ENCODE measurements at regions not wholly inside any gene's neighbourhood (a gene's known extent, or its start where the extent isn't known, plus 50 kb on each side); places are given as distances from the start of the nearest gene placed in this dataset.

- DNase-seq, result no peak
Observed at GRCh38 chr4:188316391-188316790, 177.2 kb downstream of the TRIML1 start.

GRCh38 chr4:188328966-188329365, 189.7 kb downstream of the TRIML1 start:
- Histone ChIP-seq H3K27me3 (ENCODE audit: control insufficient read depth, insufficient read depth, low read length) (no peaks in the 10 kb centered on the region), H3K4me1 (ENCODE audit: control insufficient read depth in 2 of 3, insufficient read depth in 2 of 3, low read depth in 1 of 3, low read length in 3 of 3) (no peaks in the 10 kb centered on the region), H3K9me3 (ENCODE audit: control insufficient read depth in 2 of 3, insufficient read depth in 1 of 3, low read length in 3 of 3) (no peaks in the 10 kb centered on the region), H3K4me3 (ENCODE audit: low read length in 3 of 3) (no peak overlapping the region), H3K27ac (ENCODE audit: low read depth in 2 of 2, low read length in 2 of 2) (no peak overlapping the region), H3K36me3 (ENCODE audit: control insufficient read depth in 2 of 3, insufficient read depth in 3 of 3, low read length in 3 of 3) (no peaks in the 10 kb centered on the region), H3K9ac (ENCODE audit: low read length in 3 of 3) (no peak overlapping the region)
- no peak for TF ChIP-seq CTCF (IDR thresholded peaks at IDR 0.05; ENCODE audit: borderline replicate concordance, extremely low read depth, insufficient read depth)
- no peak for DNase-seq
- intact Hi-C loops (cut with DNase I), result no loop called here
- FAIRE-seq, result no peak

More at GRCh38 chr4:188316391-188316790, 177.2 kb downstream of the TRIML1 start:
- no peak for TF ChIP-seq CTCF (IDR thresholded peaks at IDR 0.05; ENCODE audit: borderline replicate concordance, extremely low read depth, insufficient read depth)
- no peak for FAIRE-seq
- Histone ChIP-seq H3K4me1 (ENCODE audit: control insufficient read depth in 2 of 3, insufficient read depth in 2 of 3, low read depth in 1 of 3, low read length in 3 of 3) (no peaks in the 10 kb centered on the region), H3K36me3 (ENCODE audit: control insufficient read depth in 2 of 3, insufficient read depth in 3 of 3, low read length in 3 of 3) (no peaks in the 10 kb centered on the region), H3K27ac (ENCODE audit: low read depth in 2 of 2, low read length in 2 of 2) (no peak overlapping the region), H3K9ac (ENCODE audit: low read length in 3 of 3) (no peak overlapping the region), H3K9me3 (ENCODE audit: control insufficient read depth in 2 of 3, insufficient read depth in 1 of 3, low read length in 3 of 3) (peaks cover 0 to 2% (median 0%) of the 10 kb centered on the region in 3 donors), H3K4me3 (ENCODE audit: low read length in 3 of 3) (no peak overlapping the region), H3K27me3 (ENCODE audit: control insufficient read depth, insufficient read depth, low read length) (no peaks in the 10 kb centered on the region)
- intact Hi-C loops (cut with DNase I), result no loop called here

- Histone ChIP-seq H3K9me3 (ENCODE audit: control insufficient read depth in 2 of 3, insufficient read depth in 1 of 3, low read length in 3 of 3) (no peaks in the 10 kb centered on the region), H3K4me3 (ENCODE audit: low read length in 3 of 3) (no peak overlapping the region), H3K36me3 (ENCODE audit: control insufficient read depth in 2 of 3, insufficient read depth in 3 of 3, low read length in 3 of 3) (no peaks in the 10 kb centered on the region), H3K27me3 (ENCODE audit: control insufficient read depth, insufficient read depth, low read length) (no peaks in the 10 kb centered on the region), H3K27ac (ENCODE audit: low read depth in 2 of 2, low read length in 2 of 2) (no peak overlapping the region), H3K9ac (ENCODE audit: low read length in 3 of 3) (no peak overlapping the region), H3K4me1 (ENCODE audit: control insufficient read depth in 2 of 3, insufficient read depth in 2 of 3, low read depth in 1 of 3, low read length in 3 of 3) (no peaks in the 10 kb centered on the region)
- intact Hi-C loops (cut with DNase I), result no loop called here
- FAIRE-seq (no peak), DNase-seq (no peak)
- no peak for TF ChIP-seq CTCF (IDR thresholded peaks at IDR 0.05; ENCODE audit: borderline replicate concordance, extremely low read depth, insufficient read depth)
Observed at GRCh38 chr4:188329521-188329920, 190.3 kb downstream of the TRIML1 start.

GRCh38 chr4:188332265-188332664, 193.0 kb downstream of the TRIML1 start:
- Histone ChIP-seq H3K4me3 (ENCODE audit: low read length in 3 of 3) (no peak overlapping the region), H3K36me3 (ENCODE audit: control insufficient read depth in 2 of 3, insufficient read depth in 3 of 3, low read length in 3 of 3) (no peaks in the 10 kb centered on the region), H3K9ac (ENCODE audit: low read length in 3 of 3) (no peak overlapping the region), H3K27me3 (ENCODE audit: control insufficient read depth, insufficient read depth, low read length) (no peaks in the 10 kb centered on the region), H3K4me1 (ENCODE audit: control insufficient read depth in 2 of 3, insufficient read depth in 2 of 3, low read depth in 1 of 3, low read length in 3 of 3) (no peaks in the 10 kb centered on the region), H3K9me3 (ENCODE audit: control insufficient read depth in 2 of 3, insufficient read depth in 1 of 3, low read length in 3 of 3) (no peaks in the 10 kb centered on the region), H3K27ac (ENCODE audit: low read depth in 2 of 2, low read length in 2 of 2) (no peak overlapping the region)
- no peak for TF ChIP-seq CTCF (IDR thresholded peaks at IDR 0.05; ENCODE audit: borderline replicate concordance, extremely low read depth, insufficient read depth)
- FAIRE-seq (no peak), DNase-seq (no peak)
- intact Hi-C loops (cut with DNase I), result no loop called here
